Sigmoid colon (tissue), 6 donors: ENCODE measurements at regions not wholly inside any gene's neighbourhood (a gene's known extent, or its start where the extent isn't known, plus 50 kb on each side); places are given as distances from the start of the nearest gene placed in this dataset.
"Not testable (repeated sequence)": the region's sequence is repeated elsewhere in the genome, so short reads cannot be mapped to it uniquely, and the experiment has no call there.

Experiments
- DNase-seq: peaks from one replicate; pipeline ENCODE4 v3.0.0-alpha.2; 2019
- H3K27ac ChIP-seq, 4 donors: fragments of 200-600 bp; sonication (generic); one replicate each; pipeline ENCODE4 v1.5.1; 2016 to 2019; ENCODE audit warnings: mild to moderate bottlenecking in 1 of 4
- H3K27me3 ChIP-seq, 3 donors: fragments of 200-600 bp; sonication (generic); one replicate each; pipeline ENCODE4 v1.5.1; 2019; ENCODE audit warnings: mild to moderate bottlenecking in 1 of 3
- H3K36me3 ChIP-seq, 4 donors: fragments of 200-600 bp; sonication (generic); one replicate each; pipeline ENCODE4 v1.5.1; 2016 to 2019
- H3K4me1 ChIP-seq, 4 donors: fragments of 200-600 bp; sonication (generic); one replicate each; pipeline ENCODE4 v1.5.1; 2017 to 2019
- H3K4me3 ChIP-seq, 4 donors: fragments of 200-600 bp; sonication (generic); one replicate each; pipeline ENCODE4 v1.5.1; 2017 to 2019; ENCODE audit warnings: mild to moderate bottlenecking in 2 of 4, moderate library complexity in 1 of 4
- H3K9me3 ChIP-seq, 4 donors: fragments of 200-600 bp in 3 of 4; sonication (generic) in 3 of 4; one replicate each; pipeline versions ENCODE4 v1.5.1 to v1.6.1; 2013 to 2019
- EP300 ChIP-seq, 4 donors: sonication (generic); formaldehyde crosslinking; IDR thresholded peaks; one replicate each; pipeline ENCODE4 v1.6.1; 2017; ENCODE audit warnings: antibody characterized with exemption in 4 of 4
- POLR2A ChIP-seq, 2 donors: fragments of 450-650 bp; IDR thresholded peaks; one replicate each; pipeline ENCODE4 v1.6.1; 2016; ENCODE audit warnings: antibody characterized with exemption in 2 of 2, mild to moderate bottlenecking in 2 of 2, moderate library complexity in 2 of 2
- POLR2AphosphoS5 ChIP-seq, 4 donors: sonication (generic); formaldehyde crosslinking; IDR thresholded peaks; one replicate each; pipeline ENCODE4 v1.6.1; 2017; ENCODE audit warnings: antibody characterized with exemption in 4 of 4
- WGBS, 2 donors: extraction: QIAGEN DNeasy Blood & Tissue Kit; methylation state at CpG; one replicate each; pipeline ENCODE4 v1.1.7; 2013; 5-methylcytosine and 5-hydroxymethylcytosine counted together
- intact Hi-C: fragments of 100-400 bp; cut with DNase I; formaldehyde crosslinking; loops from one replicate; pipeline ENCODE4 v1.15.1; 2023
- TF ChIP-seq, protein P1 (sequence below), 4 experiments: fragments of 450-650 bp in 3 of 4; fragments of 200-600 bp in 1 of 4; IDR thresholded peaks; one replicate each; pipeline ENCODE4 v1.5.1; 2016 to 2019; ENCODE audit warnings: antibody characterized with exemption in 4 of 4, mild to moderate bottlenecking in 3 of 4, moderate library complexity in 2 of 4
- donor health status: healthy with polysubstance abuse.
- donor health status: healthy.

DNA sequence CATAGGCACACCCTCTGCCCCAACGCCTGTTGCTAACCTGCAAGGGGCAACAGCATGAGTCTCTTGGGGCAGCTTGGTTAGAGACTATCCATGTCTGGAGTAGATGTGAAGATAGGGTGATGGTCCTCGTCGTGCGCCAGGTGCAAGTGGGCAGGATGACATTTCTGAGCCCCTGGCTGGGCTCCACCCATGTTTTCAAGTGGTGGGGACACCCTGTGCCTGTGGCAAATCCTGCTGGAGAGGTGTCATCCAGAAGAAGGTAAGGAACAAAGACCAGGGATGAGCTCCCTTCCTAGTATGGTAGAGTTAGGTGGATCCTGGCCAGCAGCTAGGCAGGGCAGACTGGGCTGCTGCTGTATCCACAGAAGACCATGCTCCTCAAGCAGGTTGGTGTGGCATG, 152.6 kb downstream of the ABHD5 start:
- TF ChIP-seq, protein P1, sequence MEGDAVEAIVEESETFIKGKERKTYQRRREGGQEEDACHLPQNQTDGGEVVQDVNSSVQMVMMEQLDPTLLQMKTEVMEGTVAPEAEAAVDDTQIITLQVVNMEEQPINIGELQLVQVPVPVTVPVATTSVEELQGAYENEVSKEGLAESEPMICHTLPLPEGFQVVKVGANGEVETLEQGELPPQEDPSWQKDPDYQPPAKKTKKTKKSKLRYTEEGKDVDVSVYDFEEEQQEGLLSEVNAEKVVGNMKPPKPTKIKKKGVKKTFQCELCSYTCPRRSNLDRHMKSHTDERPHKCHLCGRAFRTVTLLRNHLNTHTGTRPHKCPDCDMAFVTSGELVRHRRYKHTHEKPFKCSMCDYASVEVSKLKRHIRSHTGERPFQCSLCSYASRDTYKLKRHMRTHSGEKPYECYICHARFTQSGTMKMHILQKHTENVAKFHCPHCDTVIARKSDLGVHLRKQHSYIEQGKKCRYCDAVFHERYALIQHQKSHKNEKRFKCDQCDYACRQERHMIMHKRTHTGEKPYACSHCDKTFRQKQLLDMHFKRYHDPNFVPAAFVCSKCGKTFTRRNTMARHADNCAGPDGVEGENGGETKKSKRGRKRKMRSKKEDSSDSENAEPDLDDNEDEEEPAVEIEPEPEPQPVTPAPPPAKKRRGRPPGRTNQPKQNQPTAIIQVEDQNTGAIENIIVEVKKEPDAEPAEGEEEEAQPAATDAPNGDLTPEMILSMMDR (IDR thresholded peaks at IDR 0.05) = no peak
- TF ChIP-seq EP300 (IDR thresholded peaks at IDR 0.05) (no peak), POLR2AphosphoS5 (IDR thresholded peaks at IDR 0.05) (no peak), POLR2A (IDR thresholded peaks at IDR 0.05) (no peak)
- intact Hi-C loops = no loop called here
- Histone ChIP-seq H3K9me3 (peaks cover 0 to 8% (median 3%) of the 10 kb centered on the region in 4 donors), H3K27ac (no peak overlapping the region), H3K27me3 (no peaks in the 10 kb centered on the region), H3K36me3 (no peaks in the 10 kb centered on the region), H3K4me1 (no peaks in the 10 kb centered on the region), H3K4me3 (no peak overlapping the region)
- DNase-seq = no peak
- WGBS, 2 donors = 88 to 94% methylated on average over 4 of the region's 4 CpGs

DNA sequence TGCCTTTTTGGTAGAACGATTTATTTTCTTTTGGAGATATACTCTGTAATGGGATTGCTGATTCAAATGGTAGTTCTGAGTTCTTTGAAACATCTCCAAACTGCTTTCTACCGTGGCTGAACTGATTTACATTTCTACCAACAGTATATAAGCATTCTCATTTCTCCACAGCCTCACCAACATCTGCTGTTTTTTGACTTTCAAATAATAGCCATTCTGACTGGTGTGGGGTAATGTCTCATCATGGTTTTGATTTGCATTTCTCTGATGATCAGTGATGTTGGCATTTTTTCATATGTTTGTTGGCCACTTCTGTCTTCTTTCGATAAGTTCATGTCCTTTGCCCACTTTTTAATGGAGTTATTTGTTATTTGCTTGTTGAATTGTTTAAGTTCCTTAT, 154.0 kb downstream of the ABHD5 start:
- no peaks in the 10 kb centered on the region for H3K36me3 ChIP-seq
- 80 to 82% methylated on average over 3 of the region's 3 CpGs for WGBS, 2 donors
- H3K4me3 ChIP-seq = no peak overlapping the region
- no peaks in the 10 kb centered on the region for H3K4me1 ChIP-seq
- TF ChIP-seq POLR2A (IDR thresholded peaks at IDR 0.05) (no peak), EP300 (IDR thresholded peaks at IDR 0.05) (no peak), POLR2AphosphoS5 (IDR thresholded peaks at IDR 0.05) (no peak)
- TF ChIP-seq, protein P1 (IDR thresholded peaks at IDR 0.05) = no peak
- intact Hi-C loops = no loop called here
- H3K9me3 ChIP-seq = peaks cover 0 to 8% (median 3%) of the 10 kb centered on the region in 4 donors
- no peak overlapping the region for H3K27ac ChIP-seq
- no peaks in the 10 kb centered on the region for H3K27me3 ChIP-seq
- DNase-seq = no peak

DNA sequence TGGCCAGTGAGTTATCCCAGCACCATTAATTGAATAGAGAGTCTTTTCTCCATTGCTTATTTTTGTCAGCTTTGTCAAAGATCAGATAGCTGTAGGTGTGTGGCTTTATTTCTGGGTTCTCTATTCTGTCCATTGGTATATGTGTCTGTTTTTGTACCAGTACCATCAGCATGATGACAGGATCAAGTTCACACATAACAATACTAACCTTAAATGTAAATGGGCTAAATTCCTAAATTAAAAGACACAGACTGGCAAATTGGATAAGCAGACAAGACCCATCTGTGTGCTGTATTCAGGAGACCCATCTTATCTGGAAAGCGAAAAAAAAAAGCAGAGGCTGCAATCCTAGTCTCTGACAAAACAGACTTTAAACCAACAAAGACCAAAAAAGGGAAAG, 154.8 kb downstream of the ABHD5 start:
- intact Hi-C loops, H3K4me3 ChIP-seq, H3K27ac ChIP-seq, DNase-seq, H3K27me3 ChIP-seq, H3K36me3 ChIP-seq, H3K4me1 ChIP-seq, H3K9me3 ChIP-seq: not testable (repeated sequence)
- WGBS, 2 donors = 54 to 68% methylated on average over 1 of the region's 1 CpG

DNA sequence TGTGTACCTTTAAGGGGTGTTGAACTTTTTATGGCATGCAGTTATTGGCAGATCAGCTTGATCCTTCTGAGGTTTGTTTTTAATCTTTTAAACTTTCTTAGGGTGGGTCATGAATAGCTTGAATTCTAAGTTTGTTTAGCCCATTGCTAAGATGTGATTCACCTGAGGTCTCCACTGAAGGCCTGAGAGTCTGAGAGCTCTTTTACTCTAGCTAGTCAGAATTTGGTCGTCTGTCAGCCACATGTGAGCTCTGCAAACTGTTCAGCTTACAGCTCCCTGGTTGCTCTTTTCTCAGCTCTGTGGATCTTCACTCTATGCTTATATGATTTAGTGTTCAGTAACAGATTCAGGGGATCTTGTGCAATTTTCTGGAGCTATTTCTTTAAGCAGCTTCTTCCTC, 161.3 kb downstream of the ABHD5 start:
- Histone ChIP-seq H3K36me3 (no peaks in the 10 kb centered on the region), H3K9me3 (peaks cover 0 to 3% (median 1%) of the 10 kb centered on the region in 4 donors), H3K4me1 (no peaks in the 10 kb centered on the region), H3K27ac (no peak overlapping the region), H3K4me3 (no peak overlapping the region), H3K27me3 (peaks cover 0 to 13% (median 0%) of the 10 kb centered on the region in 3 donors)
- TF ChIP-seq POLR2A (IDR thresholded peaks at IDR 0.05) = no peak
- TF ChIP-seq, protein P1 (IDR thresholded peaks at IDR 0.05) = no peak
- no peak for TF ChIP-seq EP300 (IDR thresholded peaks at IDR 0.05)
- no peak for TF ChIP-seq POLR2AphosphoS5 (IDR thresholded peaks at IDR 0.05)
- 13 to 44% methylated on average over 1 of the region's 1 CpG for WGBS, 2 donors
- no peak for DNase-seq
- intact Hi-C loops = no loop called here

DNA sequence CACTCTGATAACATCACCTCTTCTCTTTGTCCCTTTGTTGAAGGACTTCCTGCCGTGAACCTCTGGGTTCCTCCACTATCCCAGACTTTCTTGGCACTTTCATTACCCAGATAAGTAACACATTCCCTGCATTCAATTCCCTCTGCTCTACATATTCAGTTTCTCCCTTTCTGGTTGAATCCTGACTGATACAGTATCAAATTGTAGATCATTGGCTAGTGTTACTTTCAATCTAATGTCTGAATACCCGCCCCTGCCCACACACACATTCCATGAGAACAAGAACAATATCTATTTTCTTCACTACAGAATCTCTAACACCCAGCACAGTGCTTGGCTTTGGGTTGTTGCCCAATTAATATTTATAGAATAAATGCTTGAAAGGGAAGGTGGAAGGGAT, 163.5 kb downstream of the ABHD5 start:
- Histone ChIP-seq H3K27ac (no peak overlapping the region), H3K36me3 (no peaks in the 10 kb centered on the region), H3K9me3 (no peaks in the 10 kb centered on the region), H3K27me3 (peaks cover 0 to 30% (median 7%) of the 10 kb centered on the region in 3 donors), H3K4me3 (no peak overlapping the region), H3K4me1 (no peaks in the 10 kb centered on the region)
- TF ChIP-seq POLR2A (IDR thresholded peaks at IDR 0.05) (no peak), EP300 (IDR thresholded peaks at IDR 0.05) (no peak), POLR2AphosphoS5 (IDR thresholded peaks at IDR 0.05) (no peak)
- TF ChIP-seq, protein P1 (IDR thresholded peaks at IDR 0.05) = no peak
- 80 to 81% methylated on average over 2 of the region's 2 CpGs for WGBS, 2 donors
- no peak for DNase-seq
- intact Hi-C loops = no loop called here
